ENCODE measurements at regions not wholly inside any gene's neighbourhood (a gene's known extent, or its start where the extent isn't known, plus 50 kb on each side); places are given as distances from the start of the nearest gene placed in this dataset.

DNA sequence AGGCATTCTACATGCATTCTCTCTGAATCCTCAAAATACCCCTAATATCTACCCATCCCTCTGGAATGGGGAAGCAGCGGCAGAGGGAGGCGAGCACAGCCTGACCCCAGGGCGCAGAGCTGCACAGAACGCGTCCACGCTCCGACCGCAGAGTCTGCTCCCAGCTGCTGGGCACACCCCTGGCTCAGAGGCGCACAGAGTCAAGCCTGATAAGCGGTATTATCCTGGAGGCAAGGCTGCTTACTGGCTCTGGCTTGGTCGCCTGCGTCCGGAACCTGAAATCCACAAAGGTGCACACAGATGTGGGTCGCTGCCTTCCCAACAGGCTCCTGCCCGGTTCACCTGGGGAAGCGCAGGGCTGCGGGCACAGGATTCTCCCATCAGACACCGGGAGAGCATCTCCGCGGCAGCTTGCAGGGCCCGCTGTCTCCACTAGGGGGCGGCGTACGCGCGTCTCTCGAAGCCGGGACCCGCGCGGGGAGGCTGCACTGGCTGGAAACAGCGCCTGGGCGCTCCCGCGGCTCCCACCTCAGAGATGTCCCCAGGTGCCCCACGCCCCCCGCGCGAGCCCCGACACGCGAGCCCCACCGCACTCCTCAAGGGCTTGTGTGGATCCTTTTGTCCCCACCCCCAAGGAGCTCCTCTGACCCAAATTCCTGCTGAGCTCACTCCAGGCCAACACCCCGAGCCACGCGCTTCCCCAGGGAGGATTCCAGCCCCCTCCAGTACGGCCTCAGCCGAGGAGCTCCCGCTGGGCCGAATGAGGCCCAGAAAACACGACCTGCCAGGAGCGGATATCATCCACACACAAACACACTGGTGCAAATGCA, 120.1 kb upstream of the FZD10 start:
- no TSS peak for BruUV-seq (replicated peaks)
- H3K4me1 ChIP-seq (ENCODE audit: insufficient read depth, low read length, poor library complexity, severe bottlenecking), result no peaks in the 10 kb centered on the region
- peaks cover 24% of the 10 kb centered on the region for H3K27me3 ChIP-seq (replicated peaks; ENCODE audit: insufficient read depth, low read depth, low read length, poor library complexity)
- no peak for DNase-seq (ENCODE audit: low spot score)
- POLR2A ChIA-PET (ENCODE audit: low non-redundant PET), result no interaction called here
- H3K27ac ChIP-seq (ENCODE audit: low read depth, low read length, poor library complexity, severe bottlenecking), result no peak overlapping the region
- no peaks in the 10 kb centered on the region for H3K9me3 ChIP-seq (ENCODE audit: low read depth, low read length, poor library complexity, severe bottlenecking)
- H3K4me3 ChIP-seq (ENCODE audit: low read depth, low read length, poor library complexity, severe bottlenecking), result no peak overlapping the region
- TF ChIP-seq CTCF (conservative IDR thresholded peaks at IDR 0.05; ENCODE audit: low read depth, low read length) (peak; percentile 55), EZH2 (IDR thresholded peaks at IDR 0.05; ENCODE audit: borderline replicate concordance, low read depth, low read length, poor library complexity, severe bottlenecking) (no peak)
- intact Hi-C loops (cut with micrococcal nuclease; ENCODE audit: unreplicated experiment), result no loop called here
- H3K36me3 ChIP-seq (ENCODE audit: insufficient read depth, low read length, poor library complexity, severe bottlenecking), result no peaks in the 10 kb centered on the region
- CTCF ChIA-PET, result no interaction called here

GRCh38 chr12:130043685-130044406, 118.4 kb upstream of the FZD10 start:
- peaks cover 16% of the 10 kb centered on the region for H3K27me3 ChIP-seq (replicated peaks; ENCODE audit: insufficient read depth, low read depth, low read length, poor library complexity)
- no peak overlapping the region for H3K4me3 ChIP-seq (ENCODE audit: low read depth, low read length, poor library complexity, severe bottlenecking)
- H3K4me1 ChIP-seq (ENCODE audit: insufficient read depth, low read length, poor library complexity, severe bottlenecking), result no peaks in the 10 kb centered on the region
- H3K27ac ChIP-seq (ENCODE audit: low read depth, low read length, poor library complexity, severe bottlenecking), result no peak overlapping the region
- DNase-seq (ENCODE audit: low spot score), result no peak
- ChIA-PET CTCF (no interaction called here), POLR2A (ENCODE audit: low non-redundant PET) (no interaction called here)
- no TSS peak for BruUV-seq (replicated peaks)
- TF ChIP-seq EZH2 (IDR thresholded peaks at IDR 0.05; ENCODE audit: borderline replicate concordance, low read depth, low read length, poor library complexity, severe bottlenecking) (no peak), CTCF (conservative IDR thresholded peaks at IDR 0.05; ENCODE audit: low read depth, low read length) (no peak)
- no peaks in the 10 kb centered on the region for H3K36me3 ChIP-seq (ENCODE audit: insufficient read depth, low read length, poor library complexity, severe bottlenecking)
- H3K9me3 ChIP-seq (ENCODE audit: low read depth, low read length, poor library complexity, severe bottlenecking), result no peaks in the 10 kb centered on the region
- intact Hi-C loops (cut with micrococcal nuclease; ENCODE audit: unreplicated experiment), result no loop called here

DNA sequence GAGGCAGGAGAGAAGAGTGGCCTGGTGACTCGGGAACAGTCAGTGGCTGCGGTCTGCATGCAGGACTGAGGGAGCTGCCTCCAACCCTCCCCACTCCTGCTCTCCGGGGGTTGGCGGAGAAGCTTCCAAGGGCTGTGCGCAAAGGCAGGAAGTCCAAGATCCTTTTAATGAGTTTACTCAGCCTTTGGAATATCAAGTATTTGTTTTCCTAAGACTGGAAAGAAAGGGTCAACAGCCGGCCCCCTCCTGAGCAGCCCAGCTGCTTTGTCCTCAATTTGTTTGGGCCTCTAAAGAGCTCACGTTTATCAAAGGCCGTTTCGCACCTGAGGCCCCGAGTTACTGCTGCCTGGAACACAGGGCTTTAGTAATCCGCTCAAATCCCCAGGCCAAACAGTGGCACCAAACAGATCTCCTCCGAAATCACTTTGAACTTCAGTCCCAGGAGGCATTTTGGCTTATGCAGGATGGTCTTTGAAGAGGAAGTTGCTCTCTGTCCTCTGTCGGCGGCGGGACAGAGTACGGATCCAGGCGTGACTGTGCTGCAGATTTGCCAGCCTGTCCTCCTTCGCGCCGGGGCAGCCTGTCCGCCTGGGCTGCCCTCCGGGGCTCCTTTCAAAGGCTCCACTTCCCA, 117.2 kb upstream of the FZD10 start:
- H3K4me1 ChIP-seq (ENCODE audit: insufficient read depth, low read length, poor library complexity, severe bottlenecking), result no peaks in the 10 kb centered on the region
- H3K9me3 ChIP-seq (ENCODE audit: low read depth, low read length, poor library complexity, severe bottlenecking), result no peaks in the 10 kb centered on the region
- no peak overlapping the region for H3K27ac ChIP-seq (ENCODE audit: low read depth, low read length, poor library complexity, severe bottlenecking)
- POLR2A ChIA-PET (ENCODE audit: low non-redundant PET), result no interaction called here
- CTCF ChIA-PET, result no interaction called here
- peaks cover 16% of the 10 kb centered on the region for H3K27me3 ChIP-seq (replicated peaks; ENCODE audit: insufficient read depth, low read depth, low read length, poor library complexity)
- no peak overlapping the region for H3K4me3 ChIP-seq (ENCODE audit: low read depth, low read length, poor library complexity, severe bottlenecking)
- DNase-seq (ENCODE audit: low spot score), result no peak
- intact Hi-C loops (cut with micrococcal nuclease; ENCODE audit: unreplicated experiment), result loop anchor here (5.0 kb wide), 1 partner anchor 702 kb away; no protein-coding TSS in a partner anchor
- TF ChIP-seq EZH2 (IDR thresholded peaks at IDR 0.05; ENCODE audit: borderline replicate concordance, low read depth, low read length, poor library complexity, severe bottlenecking) (no peak), CTCF (conservative IDR thresholded peaks at IDR 0.05; ENCODE audit: low read depth, low read length) (no peak)
- no TSS peak for BruUV-seq (replicated peaks)
- H3K36me3 ChIP-seq (ENCODE audit: insufficient read depth, low read length, poor library complexity, severe bottlenecking), result no peaks in the 10 kb centered on the region

Measured in A673 (cell line).